ENCODE measurements at regions not wholly inside any gene's neighbourhood (a gene's known extent, or its start where the extent isn't known, plus 50 kb on each side); places are given as distances from the start of the nearest gene placed in this dataset.

DNA sequence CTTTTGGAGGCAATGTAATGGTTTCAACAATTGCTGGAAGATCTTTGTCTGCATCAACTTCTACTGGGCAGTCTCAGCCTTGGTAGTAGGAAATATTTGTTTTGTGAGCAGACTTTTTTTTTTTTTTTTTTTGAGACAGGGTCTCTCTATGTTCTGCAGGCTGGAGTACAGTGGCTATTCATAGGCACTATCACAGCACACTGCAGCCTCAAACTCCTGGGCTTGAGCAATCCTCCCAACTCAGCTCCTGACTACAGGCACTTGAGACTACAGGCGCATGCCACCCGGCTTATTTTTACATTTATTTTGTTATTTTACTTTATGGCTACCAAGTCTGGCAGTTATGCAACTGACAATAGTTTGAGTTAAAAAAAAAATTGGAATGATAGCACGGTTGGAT lies 187.3 kb downstream of the SNX18 start:
- no peaks in the 10 kb centered on the region for H3K27me3 ChIP-seq (ENCODE audit: control insufficient read depth, insufficient read depth, low read length)
- intact Hi-C loops (cut with micrococcal nuclease), result loop anchor here (10.0 kb wide), 1 partner anchor 830 kb away; the partner anchor contains the start of gene PLPP1
- H3K27ac Mint-ChIP-seq, result no peak overlapping the region

DNA sequence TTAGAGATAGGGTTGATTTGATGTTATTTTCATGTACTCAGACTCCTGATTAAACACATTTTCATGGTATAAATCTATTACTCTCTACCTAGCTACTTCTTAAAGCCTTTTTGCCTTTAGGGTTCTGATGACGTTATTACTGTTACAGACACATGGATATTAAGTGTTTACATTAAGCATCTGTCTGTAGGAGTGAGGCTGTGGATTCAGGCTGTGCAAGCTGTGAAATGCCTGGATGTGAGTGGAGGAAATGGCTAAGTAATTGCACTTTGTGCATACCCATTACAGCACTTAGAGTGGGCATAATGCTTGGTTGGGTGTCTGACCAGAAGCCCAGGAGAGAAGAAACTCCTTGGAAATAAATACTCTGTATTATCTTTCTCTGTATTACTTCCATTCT lies 186.8 kb downstream of the SNX18 start:
- ATAC-seq (no peak), DNase-seq (no peak)
- Mint-ChIP-seq H3K27ac (no peak overlapping the region), H3K9me3 (no peaks in the 10 kb centered on the region), H3K27me3 (ENCODE audit: low read depth in 2 of 2) (peaks cover 0 to 4% of the 10 kb centered on the region in 2 donors), H3K4me1 (peaks cover 20 to 28% of the 10 kb centered on the region in 2 donors), H3K36me3 (no peaks in the 10 kb centered on the region), H3K4me3 (no peak overlapping the region)
- no peak overlapping the region for H3K27ac ChIP-seq (ENCODE audit: low read length)
- H3K4me1 ChIP-seq (ENCODE audit: control insufficient read depth, insufficient read depth, low read length), result peaks cover 3% of the 10 kb centered on the region
- H3K4me3 ChIP-seq (ENCODE audit: low read length), result no peak overlapping the region
- WGBS (ENCODE audit: insufficient coverage), result 83% methylated on average over 1 of the region's 1 CpG
- TF ChIP-seq, protein P1, sequence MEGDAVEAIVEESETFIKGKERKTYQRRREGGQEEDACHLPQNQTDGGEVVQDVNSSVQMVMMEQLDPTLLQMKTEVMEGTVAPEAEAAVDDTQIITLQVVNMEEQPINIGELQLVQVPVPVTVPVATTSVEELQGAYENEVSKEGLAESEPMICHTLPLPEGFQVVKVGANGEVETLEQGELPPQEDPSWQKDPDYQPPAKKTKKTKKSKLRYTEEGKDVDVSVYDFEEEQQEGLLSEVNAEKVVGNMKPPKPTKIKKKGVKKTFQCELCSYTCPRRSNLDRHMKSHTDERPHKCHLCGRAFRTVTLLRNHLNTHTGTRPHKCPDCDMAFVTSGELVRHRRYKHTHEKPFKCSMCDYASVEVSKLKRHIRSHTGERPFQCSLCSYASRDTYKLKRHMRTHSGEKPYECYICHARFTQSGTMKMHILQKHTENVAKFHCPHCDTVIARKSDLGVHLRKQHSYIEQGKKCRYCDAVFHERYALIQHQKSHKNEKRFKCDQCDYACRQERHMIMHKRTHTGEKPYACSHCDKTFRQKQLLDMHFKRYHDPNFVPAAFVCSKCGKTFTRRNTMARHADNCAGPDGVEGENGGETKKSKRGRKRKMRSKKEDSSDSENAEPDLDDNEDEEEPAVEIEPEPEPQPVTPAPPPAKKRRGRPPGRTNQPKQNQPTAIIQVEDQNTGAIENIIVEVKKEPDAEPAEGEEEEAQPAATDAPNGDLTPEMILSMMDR (IDR thresholded peaks at IDR 0.05), result no peak
- no peaks in the 10 kb centered on the region for H3K27me3 ChIP-seq (ENCODE audit: control insufficient read depth, insufficient read depth, low read length)
- no peaks in the 10 kb centered on the region for H3K36me3 ChIP-seq (ENCODE audit: control insufficient read depth, insufficient read depth, low read length)
- no peaks in the 10 kb centered on the region for H3K9me3 ChIP-seq (ENCODE audit: control insufficient read depth, insufficient read depth, low read length)
- intact Hi-C loops (cut with micrococcal nuclease), result loop anchor here (10.0 kb wide), 1 partner anchor 830 kb away; the partner anchor contains the start of gene PLPP1

More for the DNA sequence above, 187.3 kb downstream of the SNX18 start:
- TF ChIP-seq, protein P1 (IDR thresholded peaks at IDR 0.05), result no peak
- Histone ChIP-seq H3K4me3 (ENCODE audit: low read length) (no peak overlapping the region), H3K36me3 (ENCODE audit: control insufficient read depth, insufficient read depth, low read length) (no peaks in the 10 kb centered on the region), H3K4me1 (ENCODE audit: control insufficient read depth, insufficient read depth, low read length) (peaks cover 3% of the 10 kb centered on the region), H3K27ac (ENCODE audit: low read length) (no peak overlapping the region), H3K9me3 (ENCODE audit: control insufficient read depth, insufficient read depth, low read length) (no peaks in the 10 kb centered on the region)
- Mint-ChIP-seq H3K4me3 (no peak overlapping the region), H3K9me3 (no peaks in the 10 kb centered on the region), H3K27me3 (ENCODE audit: low read depth in 2 of 2) (peaks cover 0 to 4% of the 10 kb centered on the region in 2 donors), H3K36me3 (no peaks in the 10 kb centered on the region), H3K4me1 (peaks cover 20 to 28% of the 10 kb centered on the region in 2 donors)
- ATAC-seq, result no peak
- no peak for DNase-seq
- WGBS (ENCODE audit: insufficient coverage), result 99% methylated on average over 3 of the region's 3 CpGs

DNA sequence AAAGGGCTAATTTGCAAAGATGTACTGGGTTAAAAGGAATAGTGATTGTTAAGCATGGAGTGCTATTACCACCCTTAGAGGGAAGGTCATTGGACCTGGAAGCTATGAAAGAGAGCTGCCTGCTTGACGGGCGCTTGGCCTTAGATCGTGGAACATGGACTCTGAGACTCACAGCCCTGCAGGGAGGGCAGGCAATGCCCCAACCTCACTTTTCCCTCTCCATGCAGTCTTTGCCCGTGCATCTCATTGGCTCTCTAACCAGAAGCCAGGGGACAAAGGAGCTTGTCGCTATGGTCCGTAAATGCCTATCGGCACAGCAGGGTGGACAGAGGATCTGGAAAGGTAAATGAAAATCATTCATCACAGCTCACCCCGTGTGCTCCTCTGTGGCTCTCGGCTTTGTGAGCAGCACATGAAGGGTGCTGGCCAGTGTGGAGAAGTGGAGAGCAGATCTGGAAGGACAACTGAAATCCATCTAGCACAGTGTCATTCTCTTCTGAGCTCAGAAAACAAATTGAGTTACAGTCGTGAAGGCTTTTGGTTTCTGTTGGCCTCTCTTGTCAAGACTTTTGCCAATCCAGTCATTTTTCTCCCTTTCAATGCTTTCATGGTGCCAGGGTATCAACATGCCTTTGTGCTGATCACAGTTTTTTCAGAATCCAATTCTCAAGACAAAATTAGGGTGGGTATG lies 186.2 kb downstream of the SNX18 start:
- no peaks in the 10 kb centered on the region for H3K36me3 Mint-ChIP-seq
- Histone ChIP-seq H3K9me3 (ENCODE audit: control insufficient read depth, insufficient read depth, low read length) (no peaks in the 10 kb centered on the region), H3K4me3 (ENCODE audit: low read length) (no peak overlapping the region), H3K4me1 (ENCODE audit: control insufficient read depth, insufficient read depth, low read length) (peaks cover 3% of the 10 kb centered on the region), H3K36me3 (ENCODE audit: control insufficient read depth, insufficient read depth, low read length) (no peaks in the 10 kb centered on the region), H3K27ac (ENCODE audit: low read length) (no peak overlapping the region), H3K27me3 (ENCODE audit: control insufficient read depth, insufficient read depth, low read length) (no peaks in the 10 kb centered on the region)
- H3K27me3 Mint-ChIP-seq (ENCODE audit: low read depth in 2 of 2), result peaks cover 0 to 4% of the 10 kb centered on the region in 2 donors
- peaks cover 20 to 28% of the 10 kb centered on the region in 2 donors for H3K4me1 Mint-ChIP-seq
- ATAC-seq (no peak), DNase-seq (no peak)
- WGBS (ENCODE audit: insufficient coverage), result 96% methylated on average over 10 of the region's 10 CpGs
- TF ChIP-seq, protein P1 (IDR thresholded peaks at IDR 0.05), result no peak
- no peaks in the 10 kb centered on the region for H3K9me3 Mint-ChIP-seq
- intact Hi-C loops (cut with micrococcal nuclease), result loop anchor here (10.0 kb wide), 1 partner anchor 831 kb away; the partner anchor contains the start of gene PLPP1
- no peak overlapping the region for H3K4me3 Mint-ChIP-seq
- no peak overlapping the region for H3K27ac Mint-ChIP-seq
